ENCODE measurements at regions not wholly inside any gene's neighbourhood (a gene's known extent, or its start where the extent isn't known, plus 50 kb on each side); places are given as distances from the start of the nearest gene placed in this dataset.

- TF ChIP-seq CTCF (IDR thresholded peaks at IDR 0.05; ENCODE audit: low read depth, low read length) (no peak), EZH2phosphoT487 (IDR thresholded peaks at IDR 0.05; ENCODE audit: low read depth) (no peak)
- Histone ChIP-seq H3K36me3 (replicated peaks; ENCODE audit: low read depth, low read length) (no peaks in the 10 kb centered on the region), H3K79me2 (ENCODE audit: low read length) (no peaks in the 10 kb centered on the region), H3K9ac (ENCODE audit: low read length) (no peak overlapping the region), H3K27ac (ENCODE audit: low read length) (no peak overlapping the region), H4K20me1 (ENCODE audit: insufficient read depth, low read length) (no peaks in the 10 kb centered on the region), H2AFZ (ENCODE audit: low read depth, low read length) (no peak overlapping the region), H3K4me1 (ENCODE audit: low read length) (no peaks in the 10 kb centered on the region), H3K4me2 (ENCODE audit: low read length) (no peak overlapping the region), H3K27me3 (ENCODE audit: low read depth, low read length) (0 out of 2 replicates have a peak, but pooled peaks cover 3% of the 10 kb centered on the region), H3K9me3 (ENCODE audit: insufficient read depth, low read length) (no peaks in the 10 kb centered on the region), H3K4me3 (ENCODE audit: low read length) (no peak overlapping the region)
Measured at GRCh38 chr21:36603221-36603620, 95.7 kb upstream of the SIM2 start.

GRCh38 chr21:36605426-36605825 is 93.5 kb upstream of the SIM2 start:
- H3K36me3 ChIP-seq (replicated peaks; ENCODE audit: low read depth, low read length): no peaks in the 10 kb centered on the region
- H3K9me3 ChIP-seq (ENCODE audit: insufficient read depth, low read length): no peaks in the 10 kb centered on the region
- no peak overlapping the region for H3K4me2 ChIP-seq (ENCODE audit: low read length)
- no peak overlapping the region for H3K27ac ChIP-seq (ENCODE audit: low read length)
- H3K4me1 ChIP-seq (ENCODE audit: low read length): no peaks in the 10 kb centered on the region
- TF ChIP-seq CTCF (IDR thresholded peaks at IDR 0.05; ENCODE audit: low read depth, low read length) (no peak), EZH2phosphoT487 (IDR thresholded peaks at IDR 0.05; ENCODE audit: low read depth) (no peak)
- H3K4me3 ChIP-seq (ENCODE audit: low read length): no peak overlapping the region
- no peak overlapping the region for H3K9ac ChIP-seq (ENCODE audit: low read length)
- H2AFZ ChIP-seq (ENCODE audit: low read depth, low read length): no peak overlapping the region
- H3K79me2 ChIP-seq (ENCODE audit: low read length): no peaks in the 10 kb centered on the region
- H3K27me3 ChIP-seq (ENCODE audit: low read depth, low read length): no peaks in the 10 kb centered on the region
- no peaks in the 10 kb centered on the region for H4K20me1 ChIP-seq (ENCODE audit: insufficient read depth, low read length)

- no peak overlapping the region for H3K4me2 ChIP-seq (ENCODE audit: low read length)
- no peak overlapping the region for H3K9ac ChIP-seq (ENCODE audit: low read length)
- TF ChIP-seq EZH2phosphoT487 (IDR thresholded peaks at IDR 0.05; ENCODE audit: low read depth) (no peak), CTCF (IDR thresholded peaks at IDR 0.05; ENCODE audit: low read depth, low read length) (no peak)
- H3K4me1 ChIP-seq (ENCODE audit: low read length): no peaks in the 10 kb centered on the region
- no peaks in the 10 kb centered on the region for H3K27me3 ChIP-seq (ENCODE audit: low read depth, low read length)
- no peak overlapping the region for H2AFZ ChIP-seq (ENCODE audit: low read depth, low read length)
- no peak overlapping the region for H3K27ac ChIP-seq (ENCODE audit: low read length)
- no peak overlapping the region for H3K4me3 ChIP-seq (ENCODE audit: low read length)
- no peaks in the 10 kb centered on the region for H3K9me3 ChIP-seq (ENCODE audit: insufficient read depth, low read length)
- no peaks in the 10 kb centered on the region for H4K20me1 ChIP-seq (ENCODE audit: insufficient read depth, low read length)
- no peaks in the 10 kb centered on the region for H3K36me3 ChIP-seq (replicated peaks; ENCODE audit: low read depth, low read length)
- no peaks in the 10 kb centered on the region for H3K79me2 ChIP-seq (ENCODE audit: low read length)
Measured at GRCh38 chr21:36606287-36606982, 92.5 kb upstream of the SIM2 start.

GRCh38 chr21:36606983-36607325 is 92.0 kb upstream of the SIM2 start:
- Histone ChIP-seq H3K9me3 (ENCODE audit: insufficient read depth, low read length) (no peaks in the 10 kb centered on the region), H3K4me2 (ENCODE audit: low read length) (no peak overlapping the region), H3K79me2 (ENCODE audit: low read length) (no peaks in the 10 kb centered on the region), H3K27me3 (ENCODE audit: low read depth, low read length) (no peaks in the 10 kb centered on the region), H3K36me3 (replicated peaks; ENCODE audit: low read depth, low read length) (no peaks in the 10 kb centered on the region), H3K4me3 (ENCODE audit: low read length) (no peak overlapping the region), H3K27ac (ENCODE audit: low read length) (no peak overlapping the region), H2AFZ (ENCODE audit: low read depth, low read length) (no peak overlapping the region), H4K20me1 (ENCODE audit: insufficient read depth, low read length) (no peaks in the 10 kb centered on the region), H3K4me1 (ENCODE audit: low read length) (no peaks in the 10 kb centered on the region), H3K9ac (ENCODE audit: low read length) (no peak overlapping the region)
- TF ChIP-seq EZH2phosphoT487 (IDR thresholded peaks at IDR 0.05; ENCODE audit: low read depth): no peak
- no peak for TF ChIP-seq CTCF (IDR thresholded peaks at IDR 0.05; ENCODE audit: low read depth, low read length)
